AG04450 (cell line): ENCODE measurements at regions not wholly inside any gene's neighbourhood (a gene's known extent, or its start where the extent isn't known, plus 50 kb on each side); places are given as distances from the start of the nearest gene placed in this dataset.

ENCODE experiments used
- CTCF ChIA-PET: fragments of 300-600, 350-600 bp; formaldehyde crosslinking; extraction: SDS; loops from one replicate; lab custom pipeline; 2022; ENCODE audit warnings: antibody characterized with exemption, inconsistent platforms; lab: Charles Lee
- POLR2A ChIA-PET: fragments of 350-600 bp; formaldehyde crosslinking; extraction: SDS; loops from one replicate; lab custom pipeline; 2021; ENCODE audit warnings: antibody characterized with exemption, inconsistent platforms; lab: Yijun Ruan, JAX
- DNase-seq: peaks from one replicate; pipeline ENCODE4 v3.0.0-alpha.2; 2011; ENCODE audit warnings: low read depth, low spot score
- H3K27ac ChIP-seq: one replicate; pipeline ENCODE4 v1.5.1; 2012; ENCODE audit warnings: low read depth, low read length, control low read depth
- H3K27me3 ChIP-seq: one replicate; pipeline ENCODE4 v1.6.0; 2012; ENCODE audit warnings: low read length; ENCODE audit not compliant: control insufficient read depth, insufficient read depth
- H3K4me3 ChIP-seq: 2 replicates; pipeline ENCODE4 v1.5.1; 2011; ENCODE audit warnings: mild to moderate bottlenecking, low read depth, low read length, control low read depth
- H3K9me3 ChIP-seq: 2 replicates; pipeline ENCODE4 v1.5.1; 2012; ENCODE audit warnings: low read length; ENCODE audit not compliant: control insufficient read depth, insufficient read depth
- CTCF ChIP-seq: IDR thresholded peaks from 2 replicates; pipeline ENCODE4 v1.5.1; 2011; ENCODE audit warnings: low read depth, low read length, control low read depth, inconsistent platforms

- no peak for DNase-seq
- POLR2A ChIA-PET, result no interaction called here
- Histone ChIP-seq H3K27ac (no peak overlapping the region), H3K9me3 (peaks cover 15% of the 10 kb centered on the region), H3K4me3 (no peak overlapping the region), H3K27me3 (no peaks in the 10 kb centered on the region)
- CTCF ChIA-PET, result no interaction called here
- no peak for TF ChIP-seq CTCF
Observed at GRCh38 chr6:163671355-163671754, 256.8 kb downstream of the QKI start.

GRCh38 chr6:163670336-163670735 is 255.8 kb downstream of the QKI start:
- Histone ChIP-seq H3K4me3 (no peak overlapping the region), H3K27ac (no peak overlapping the region), H3K9me3 (peaks cover 15% of the 10 kb centered on the region), H3K27me3 (no peaks in the 10 kb centered on the region)
- no peak for TF ChIP-seq CTCF
- no peak for DNase-seq
- ChIA-PET CTCF (no interaction called here), POLR2A (no interaction called here)

GRCh38 chr6:163668061-163668426 is 253.5 kb downstream of the QKI start:
- Histone ChIP-seq H3K4me3 (no peak overlapping the region), H3K9me3 (peaks cover 19% of the 10 kb centered on the region), H3K27ac (no peak overlapping the region), H3K27me3 (no peaks in the 10 kb centered on the region)
- DNase-seq, result no peak
- POLR2A ChIA-PET, result no interaction called here
- TF ChIP-seq CTCF, result no peak
- CTCF ChIA-PET, result no interaction called here

- no peak overlapping the region for H3K27ac ChIP-seq
- no peak for DNase-seq
- ChIA-PET CTCF (interaction anchor here (0.6 kb wide), 1 partner anchor 299 kb away, joined by 4 read pairs; no protein-coding TSS in a partner anchor), POLR2A (no interaction called here)
- H3K4me3 ChIP-seq, result no peak overlapping the region
- no peaks in the 10 kb centered on the region for H3K27me3 ChIP-seq
- TF ChIP-seq CTCF, result no peak
- H3K9me3 ChIP-seq, result peaks cover 24% of the 10 kb centered on the region
Observed at GRCh38 chr6:163667372-163668060, 253.0 kb downstream of the QKI start.

- Histone ChIP-seq H3K4me3 (no peak overlapping the region), H3K27ac (no peak overlapping the region), H3K9me3 (peaks cover 15% of the 10 kb centered on the region; the same call in 1 of the 2 replicates), H3K27me3 (no peaks in the 10 kb centered on the region)
- CTCF ChIA-PET, result no interaction called here
- POLR2A ChIA-PET, result no interaction called here
- TF ChIP-seq CTCF, result no peak
- no peak for DNase-seq
Observed at GRCh38 chr6:163665464-163665863, 250.9 kb downstream of the QKI start.
